ENCODE measurements at regions not wholly inside any gene's neighbourhood (a gene's known extent, or its start where the extent isn't known, plus 50 kb on each side); places are given as distances from the start of the nearest gene placed in this dataset.

DNA sequence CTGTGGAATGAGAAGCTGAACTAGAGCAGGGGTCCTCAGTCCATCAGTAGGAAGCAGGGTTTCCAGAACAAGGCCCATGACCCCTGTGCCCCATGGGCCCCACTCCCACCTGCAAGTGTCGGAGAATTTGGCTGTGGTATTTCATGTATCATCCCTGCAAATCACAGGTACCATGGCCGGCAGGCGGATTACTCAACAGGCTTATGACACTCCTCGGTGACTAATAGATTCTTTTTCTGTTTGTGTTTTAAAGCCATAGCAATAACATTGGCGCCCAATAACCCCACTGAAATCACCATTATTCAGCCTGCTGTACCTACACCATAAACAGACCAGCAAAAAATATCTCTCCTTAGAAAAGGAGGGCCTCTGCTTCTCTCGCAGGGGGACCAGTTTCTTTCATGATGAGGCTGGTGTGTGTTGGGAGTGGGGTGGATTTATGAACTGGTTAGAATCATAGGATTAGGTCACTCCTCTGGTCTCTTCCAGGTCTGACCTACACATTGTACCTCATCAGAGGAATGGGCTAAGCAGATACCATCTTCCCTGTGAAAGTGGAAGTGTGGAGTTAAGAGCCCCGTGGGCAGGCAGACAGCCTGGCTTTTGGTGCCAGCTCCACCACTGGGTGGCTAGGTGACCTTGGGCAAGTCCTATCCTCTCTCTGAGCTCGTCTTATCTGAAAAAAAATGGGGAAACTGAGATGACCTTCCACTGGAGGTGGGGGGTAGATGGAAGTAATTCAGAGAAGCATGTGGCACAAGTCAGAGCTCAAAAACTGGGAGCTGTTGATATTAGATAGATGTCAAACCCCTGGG is 60.2 kb upstream of the WNT11 start:
- Histone ChIP-seq H3K36me3 (ENCODE audit: control insufficient read depth in 2 of 2, extremely low read depth in 1 of 2, insufficient read depth in 2 of 2, low read length in 2 of 2) (no peaks in the 10 kb centered on the region), H3K27me3 (ENCODE audit: control insufficient read depth in 2 of 2, insufficient read depth in 2 of 2, low read length in 2 of 2) (peaks cover 4 to 6% of the 10 kb centered on the region in 2 experiments), H4K20me1 (replicated peaks; ENCODE audit: control insufficient read depth, extremely low read depth, insufficient read depth, low read length) (no peaks in the 10 kb centered on the region), H3K9me3 (replicated peaks; ENCODE audit: control insufficient read depth, insufficient read depth, low read length) (no peaks in the 10 kb centered on the region), H3K4me2 (ENCODE audit: insufficient read depth, low read length) (no peak overlapping the region), H3K4me1 (ENCODE audit: control insufficient read depth, extremely low read depth, insufficient read depth, low read length) (no peaks in the 10 kb centered on the region), H3K9ac (replicated peaks; ENCODE audit: extremely low read depth, insufficient read depth, low read length) (no peak overlapping the region), H3K9me1 (replicated peaks; ENCODE audit: control insufficient read depth, extremely low read depth, insufficient read depth, low read length) (no peaks in the 10 kb centered on the region), H3K27ac (ENCODE audit: insufficient read depth, low read depth, low read length) (no peak overlapping the region), H3K79me2 (ENCODE audit: control insufficient read depth, insufficient read depth, low read length) (no peaks in the 10 kb centered on the region), H2AFZ (ENCODE audit: low read depth, low read length) (no peak overlapping the region), H3K4me3 (replicated peaks in 1 of 3; ENCODE audit: insufficient read depth in 1 of 3, low read depth in 1 of 3, low read length in 3 of 3) (no peak overlapping the region)
- ChIA-PET CTCF (interaction anchor here (1.1 to 1.7 kb wide), 3 partner anchors 9 to 59 kb away, joined by 3 to 8 read pairs (median 5); no protein-coding TSS in a partner anchor), POLR2A (interaction anchor here (0.6 kb wide), 1 partner anchor 32 kb away, joined by 3 read pairs; no protein-coding TSS in a partner anchor)
- BruUV-seq (replicated peaks): no TSS peak
- intact Hi-C loops (cut with micrococcal nuclease) (no loop called here), dilution Hi-C loops (cut with MboI; ENCODE audit: extremely low pct_ligation_motif_present, low sequenced_read_pairs) (no loop called here)
- no peak for TF ChIP-seq MYC (IDR thresholded peaks at IDR 0.05; ENCODE audit: low read depth, low read length)
- TF ChIP-seq JUN (IDR thresholded peaks at IDR 0.05; ENCODE audit: borderline replicate concordance, insufficient read depth, insufficient read length, low read depth): no peak
- TF ChIP-seq POLR2A (IDR thresholded peaks at IDR 0.05; ENCODE audit: low read depth, low read length): no peak
- TF ChIP-seq, protein P1, sequence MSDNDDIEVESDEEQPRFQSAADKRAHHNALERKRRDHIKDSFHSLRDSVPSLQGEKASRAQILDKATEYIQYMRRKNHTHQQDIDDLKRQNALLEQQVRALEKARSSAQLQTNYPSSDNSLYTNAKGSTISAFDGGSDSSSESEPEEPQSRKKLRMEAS (IDR thresholded peaks at IDR 0.05; ENCODE audit: insufficient read depth, insufficient read length): no peak
- TF ChIP-seq GATA2 (IDR thresholded peaks at IDR 0.05; ENCODE audit: insufficient read depth, insufficient read length, low read depth, low read length): no peak
- no peak for TF ChIP-seq FOS (IDR thresholded peaks at IDR 0.05; ENCODE audit: borderline replicate concordance, insufficient read depth, low read length)
- no peak for FAIRE-seq
- no peak for DNase-seq (ENCODE audit: low read depth, low spot score)

DNA sequence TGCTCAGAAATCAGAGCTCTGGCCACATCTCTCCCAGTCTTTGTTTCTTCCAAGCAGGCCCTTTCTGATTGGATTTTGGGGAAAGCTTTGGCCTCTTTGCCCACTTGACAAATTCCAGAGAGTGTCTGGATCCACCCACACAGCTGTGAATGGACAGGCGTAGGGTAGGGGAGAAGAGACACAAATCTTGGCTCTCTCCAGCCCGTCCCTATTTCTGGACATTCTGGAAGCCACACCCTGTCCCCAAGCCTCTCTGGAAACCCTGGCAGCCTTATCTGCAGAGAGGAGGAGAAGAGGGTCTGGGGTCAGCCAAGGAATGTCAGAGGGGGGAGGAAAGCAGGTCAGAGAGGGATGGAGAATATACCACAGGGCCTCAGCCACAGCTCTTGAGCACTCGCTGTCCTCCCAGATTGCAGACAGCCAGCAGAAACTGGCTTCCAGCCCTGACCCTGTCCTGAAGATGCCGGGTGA is 59.5 kb upstream of the WNT11 start:
- H3K9me3 ChIP-seq (replicated peaks; ENCODE audit: control insufficient read depth, insufficient read depth, low read length): no peaks in the 10 kb centered on the region
- no peak overlapping the region for H3K4me2 ChIP-seq (ENCODE audit: insufficient read depth, low read length)
- H4K20me1 ChIP-seq (replicated peaks; ENCODE audit: control insufficient read depth, extremely low read depth, insufficient read depth, low read length): no peaks in the 10 kb centered on the region
- BruUV-seq (replicated peaks): no TSS peak
- no peak overlapping the region for H3K4me3 ChIP-seq (replicated peaks in 1 of 3; ENCODE audit: insufficient read depth in 1 of 3, low read depth in 1 of 3, low read length in 3 of 3)
- H3K27me3 ChIP-seq (ENCODE audit: control insufficient read depth in 2 of 2, insufficient read depth in 2 of 2, low read length in 2 of 2): peaks cover 4 to 6% of the 10 kb centered on the region in 2 experiments
- POLR2A ChIA-PET: no interaction called here
- no peak for FAIRE-seq
- DNase-seq (ENCODE audit: low read depth, low spot score): no peak
- CTCF ChIA-PET: interaction anchor here (1.1 to 1.7 kb wide), 2 partner anchors 53 to 58 kb away, joined by 7 to 8 read pairs; no protein-coding TSS in a partner anchor
- dilution Hi-C loops (cut with MboI; ENCODE audit: extremely low pct_ligation_motif_present, low sequenced_read_pairs): no loop called here
- H3K4me1 ChIP-seq (ENCODE audit: control insufficient read depth, extremely low read depth, insufficient read depth, low read length): no peaks in the 10 kb centered on the region
- no peak overlapping the region for H3K9ac ChIP-seq (replicated peaks; ENCODE audit: extremely low read depth, insufficient read depth, low read length)
- H3K79me2 ChIP-seq (ENCODE audit: control insufficient read depth, insufficient read depth, low read length): no peaks in the 10 kb centered on the region
- TF ChIP-seq, protein P2, sequence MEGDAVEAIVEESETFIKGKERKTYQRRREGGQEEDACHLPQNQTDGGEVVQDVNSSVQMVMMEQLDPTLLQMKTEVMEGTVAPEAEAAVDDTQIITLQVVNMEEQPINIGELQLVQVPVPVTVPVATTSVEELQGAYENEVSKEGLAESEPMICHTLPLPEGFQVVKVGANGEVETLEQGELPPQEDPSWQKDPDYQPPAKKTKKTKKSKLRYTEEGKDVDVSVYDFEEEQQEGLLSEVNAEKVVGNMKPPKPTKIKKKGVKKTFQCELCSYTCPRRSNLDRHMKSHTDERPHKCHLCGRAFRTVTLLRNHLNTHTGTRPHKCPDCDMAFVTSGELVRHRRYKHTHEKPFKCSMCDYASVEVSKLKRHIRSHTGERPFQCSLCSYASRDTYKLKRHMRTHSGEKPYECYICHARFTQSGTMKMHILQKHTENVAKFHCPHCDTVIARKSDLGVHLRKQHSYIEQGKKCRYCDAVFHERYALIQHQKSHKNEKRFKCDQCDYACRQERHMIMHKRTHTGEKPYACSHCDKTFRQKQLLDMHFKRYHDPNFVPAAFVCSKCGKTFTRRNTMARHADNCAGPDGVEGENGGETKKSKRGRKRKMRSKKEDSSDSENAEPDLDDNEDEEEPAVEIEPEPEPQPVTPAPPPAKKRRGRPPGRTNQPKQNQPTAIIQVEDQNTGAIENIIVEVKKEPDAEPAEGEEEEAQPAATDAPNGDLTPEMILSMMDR (IDR thresholded peaks at IDR 0.05; ENCODE audit: extremely low read depth in 1 of 2, insufficient read depth in 1 of 2, low read depth in 1 of 2, low read length in 2 of 2): no peak
- TF ChIP-seq POLR2AphosphoS5 (IDR thresholded peaks at IDR 0.05; ENCODE audit: insufficient read depth, low read depth, low read length): no peak
- no peak for TF ChIP-seq GATA2 (IDR thresholded peaks at IDR 0.05; ENCODE audit: insufficient read depth, insufficient read length, low read depth, low read length)
- no peak for TF ChIP-seq FOS (IDR thresholded peaks at IDR 0.05; ENCODE audit: borderline replicate concordance, insufficient read depth, low read length)
- TF ChIP-seq, protein P1 (IDR thresholded peaks at IDR 0.05; ENCODE audit: insufficient read depth, insufficient read length): no peak
- no peak for TF ChIP-seq EZH2 (IDR thresholded peaks at IDR 0.05; ENCODE audit: borderline replicate concordance, low read depth, low read length, severe bottlenecking)
- TF ChIP-seq POLR2A (IDR thresholded peaks at IDR 0.05; ENCODE audit: low read depth, low read length): no peak
- no peak for TF ChIP-seq JUN (IDR thresholded peaks at IDR 0.05; ENCODE audit: borderline replicate concordance, insufficient read depth, insufficient read length, low read depth)
- no peak for TF ChIP-seq MYC (IDR thresholded peaks at IDR 0.05; ENCODE audit: low read depth, low read length)
- no peak overlapping the region for H3K27ac ChIP-seq (ENCODE audit: insufficient read depth, low read depth, low read length)
- H3K9me1 ChIP-seq (replicated peaks; ENCODE audit: control insufficient read depth, extremely low read depth, insufficient read depth, low read length): no peaks in the 10 kb centered on the region
- no peak overlapping the region for H2AFZ ChIP-seq (ENCODE audit: low read depth, low read length)
- intact Hi-C loops (cut with micrococcal nuclease): no loop called here
- no peaks in the 10 kb centered on the region for H3K36me3 ChIP-seq (ENCODE audit: control insufficient read depth in 2 of 2, extremely low read depth in 1 of 2, insufficient read depth in 2 of 2, low read length in 2 of 2)
